ENCODE measurements at regions not wholly inside any gene's neighbourhood (a gene's known extent, or its start where the extent isn't known, plus 50 kb on each side); places are given as distances from the start of the nearest gene placed in this dataset.

- no peak overlapping the region for H3K4me3 ChIP-seq (ENCODE audit: low read length)
- H3K4me2 ChIP-seq (ENCODE audit: low read length): no peak overlapping the region
- TF ChIP-seq EZH2phosphoT487 (IDR thresholded peaks at IDR 0.05; ENCODE audit: low read depth) (no peak), CTCF (IDR thresholded peaks at IDR 0.05; ENCODE audit: low read depth, low read length) (no peak)
- H3K4me1 ChIP-seq (ENCODE audit: low read length): peaks cover 12% of the 10 kb centered on the region
- H3K36me3 ChIP-seq (replicated peaks; ENCODE audit: low read depth, low read length): no peaks in the 10 kb centered on the region
- H4K20me1 ChIP-seq (ENCODE audit: insufficient read depth, low read length): no peaks in the 10 kb centered on the region
- H3K79me2 ChIP-seq (ENCODE audit: low read length): no peaks in the 10 kb centered on the region
- no peak overlapping the region for H3K9ac ChIP-seq (ENCODE audit: low read length)
- no peak overlapping the region for H2AFZ ChIP-seq (ENCODE audit: low read depth, low read length)
- no peaks in the 10 kb centered on the region for H3K27me3 ChIP-seq (ENCODE audit: low read depth, low read length)
- H3K9me3 ChIP-seq (ENCODE audit: insufficient read depth, low read length): no peaks in the 10 kb centered on the region
- no peak overlapping the region for H3K27ac ChIP-seq (ENCODE audit: low read length)
Observed at GRCh38 chr16:74101379-74102137, 195.1 kb upstream of the PSMD7 start.

GRCh38 chr16:74100395-74101326 is 196.0 kb upstream of the PSMD7 start:
- Histone ChIP-seq H3K9ac (ENCODE audit: low read length) (no peak overlapping the region), H3K4me3 (ENCODE audit: low read length) (no peak overlapping the region), H3K9me3 (ENCODE audit: insufficient read depth, low read length) (no peaks in the 10 kb centered on the region)

GRCh38 chr16:74099530-74099929 is 197.1 kb upstream of the PSMD7 start:
- Histone ChIP-seq H3K4me3 (ENCODE audit: low read length) (no peak overlapping the region), H3K9me3 (ENCODE audit: insufficient read depth, low read length) (no peaks in the 10 kb centered on the region), H3K4me2 (ENCODE audit: low read length) (no peak overlapping the region), H3K79me2 (ENCODE audit: low read length) (no peaks in the 10 kb centered on the region), H3K9ac (ENCODE audit: low read length) (no peak overlapping the region), H4K20me1 (ENCODE audit: insufficient read depth, low read length) (no peaks in the 10 kb centered on the region), H2AFZ (ENCODE audit: low read depth, low read length) (no peak overlapping the region), H3K27me3 (ENCODE audit: low read depth, low read length) (no peaks in the 10 kb centered on the region), H3K27ac (ENCODE audit: low read length) (no peak overlapping the region), H3K36me3 (replicated peaks; ENCODE audit: low read depth, low read length) (no peaks in the 10 kb centered on the region), H3K4me1 (ENCODE audit: low read length) (peaks cover 21% of the 10 kb centered on the region)
- TF ChIP-seq EZH2phosphoT487 (IDR thresholded peaks at IDR 0.05; ENCODE audit: low read depth): no peak
- TF ChIP-seq CTCF (IDR thresholded peaks at IDR 0.05; ENCODE audit: low read depth, low read length): no peak

More at GRCh38 chr16:74100395-74101326, 196.0 kb upstream of the PSMD7 start:
- Histone ChIP-seq H3K79me2 (ENCODE audit: low read length) (no peaks in the 10 kb centered on the region), H4K20me1 (ENCODE audit: insufficient read depth, low read length) (no peaks in the 10 kb centered on the region), H3K27me3 (ENCODE audit: low read depth, low read length) (no peaks in the 10 kb centered on the region), H3K27ac (ENCODE audit: low read length) (no peak overlapping the region), H3K36me3 (replicated peaks; ENCODE audit: low read depth, low read length) (no peaks in the 10 kb centered on the region), H3K4me2 (ENCODE audit: low read length) (no peak overlapping the region), H2AFZ (ENCODE audit: low read depth, low read length) (no peak overlapping the region), H3K4me1 (ENCODE audit: low read length) (peaks cover 12% of the 10 kb centered on the region)
- TF ChIP-seq CTCF (IDR thresholded peaks at IDR 0.05; ENCODE audit: low read depth, low read length) (no peak), EZH2phosphoT487 (IDR thresholded peaks at IDR 0.05; ENCODE audit: low read depth) (no peak)

GRCh38 chr16:74094962-74095361 is 201.7 kb upstream of the PSMD7 start:
- peak overlapping the region; percentile 10 for H3K27ac ChIP-seq (ENCODE audit: low read length)
- H2AFZ ChIP-seq (ENCODE audit: low read depth, low read length): no peak overlapping the region
- peaks cover 28% of the 10 kb centered on the region for H3K4me1 ChIP-seq (ENCODE audit: low read length)
- no peak overlapping the region for H3K9ac ChIP-seq (ENCODE audit: low read length)
- no peak overlapping the region for H3K4me3 ChIP-seq (ENCODE audit: low read length)
- H3K79me2 ChIP-seq (ENCODE audit: low read length): no peaks in the 10 kb centered on the region
- no peaks in the 10 kb centered on the region for H3K27me3 ChIP-seq (ENCODE audit: low read depth, low read length)
- TF ChIP-seq CTCF (IDR thresholded peaks at IDR 0.05; ENCODE audit: low read depth, low read length): no peak
- TF ChIP-seq EZH2phosphoT487 (IDR thresholded peaks at IDR 0.05; ENCODE audit: low read depth): no peak
- H3K9me3 ChIP-seq (ENCODE audit: insufficient read depth, low read length): no peaks in the 10 kb centered on the region
- H3K36me3 ChIP-seq (replicated peaks; ENCODE audit: low read depth, low read length): no peaks in the 10 kb centered on the region
- peak overlapping the region; percentile 29 for H3K4me2 ChIP-seq (ENCODE audit: low read length)
- no peaks in the 10 kb centered on the region for H4K20me1 ChIP-seq (ENCODE audit: insufficient read depth, low read length)
